ENCODE measurements at regions not wholly inside any gene's neighbourhood (a gene's known extent, or its start where the extent isn't known, plus 50 kb on each side); places are given as distances from the start of the nearest gene placed in this dataset.

DNA sequence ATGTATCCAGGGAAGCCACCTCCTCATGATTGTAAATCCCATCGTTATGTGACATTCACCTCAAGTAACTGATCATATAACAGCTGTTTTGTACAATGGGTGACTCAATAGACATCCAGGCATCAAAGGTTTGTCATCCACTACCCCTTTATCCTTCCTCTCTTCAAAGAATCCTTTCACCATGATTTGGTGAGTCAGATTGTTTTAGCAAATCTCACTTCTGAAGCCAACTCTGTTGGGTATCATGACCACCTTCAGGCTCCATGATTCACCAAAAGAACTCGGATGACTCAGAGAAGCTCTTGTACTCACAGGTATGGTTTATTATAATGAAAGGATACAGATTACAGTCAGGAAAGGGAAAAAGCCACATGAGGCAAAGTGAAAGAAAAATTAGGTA is 132.1 kb downstream of the PWWP3B start:
- ATAC-seq: no peak
- Mint-ChIP-seq H3K27ac (no peak overlapping the region), H3K4me3 (no peak overlapping the region)

DNA sequence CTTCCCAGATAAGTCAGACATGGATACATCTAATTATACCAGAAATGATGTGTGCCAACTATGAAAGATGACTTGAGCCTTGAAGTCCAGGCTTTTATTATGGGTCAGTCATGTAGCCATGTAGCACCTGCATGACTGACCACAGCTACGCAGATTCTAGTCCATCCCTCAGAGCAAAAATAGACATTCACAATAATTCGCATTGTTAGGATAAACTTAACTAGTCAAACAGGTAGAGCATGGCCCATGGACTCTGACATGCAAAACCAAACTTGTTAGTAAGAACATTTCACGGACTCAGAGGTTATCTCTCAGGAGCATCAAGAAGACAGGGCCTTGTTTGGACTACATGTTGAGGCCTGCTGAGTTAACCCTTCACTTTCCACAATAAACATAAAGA is 132.6 kb downstream of the PWWP3B start:
- Mint-ChIP-seq H3K4me1 (no peaks in the 10 kb centered on the region), H3K36me3 (no peaks in the 10 kb centered on the region), H3K9me3 (no peaks in the 10 kb centered on the region), H3K4me3 (no peak overlapping the region), H3K27ac (no peak overlapping the region)
- ATAC-seq (no peak), DNase-seq (ENCODE audit: low spot score in 2 of 2) (no peak)

More for the DNA sequence above, 132.1 kb downstream of the PWWP3B start:
- no peaks in the 10 kb centered on the region for H3K9me3 Mint-ChIP-seq
- no peaks in the 10 kb centered on the region for H3K36me3 Mint-ChIP-seq
- no peak for DNase-seq (ENCODE audit: low spot score in 2 of 2)
- no peaks in the 10 kb centered on the region for H3K4me1 Mint-ChIP-seq

DNA sequence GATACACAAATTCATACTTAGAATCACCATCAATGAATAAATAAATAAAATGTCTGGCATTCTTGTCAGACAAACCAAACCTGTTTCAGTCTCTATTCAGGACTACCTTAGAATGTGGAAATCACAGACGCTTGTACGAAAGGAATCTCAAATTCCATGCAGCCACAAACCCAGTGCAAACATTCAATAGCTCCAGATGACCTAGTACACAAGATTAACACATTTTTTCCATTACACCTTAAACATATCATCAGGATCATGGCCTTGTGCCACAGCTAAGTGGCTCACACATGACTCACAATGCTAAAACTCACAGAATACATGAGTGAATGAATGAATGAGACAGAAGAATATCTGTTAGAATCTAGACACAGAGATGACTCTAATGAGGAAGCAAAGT is 134.2 kb downstream of the PWWP3B start:
- Mint-ChIP-seq H3K9me3 (no peaks in the 10 kb centered on the region), H3K4me1 (no peaks in the 10 kb centered on the region), H3K36me3 (no peaks in the 10 kb centered on the region), H3K4me3 (no peak overlapping the region), H3K27ac (no peak overlapping the region)
- ATAC-seq (no peak), DNase-seq (ENCODE audit: low spot score in 2 of 2) (no peak)

DNA sequence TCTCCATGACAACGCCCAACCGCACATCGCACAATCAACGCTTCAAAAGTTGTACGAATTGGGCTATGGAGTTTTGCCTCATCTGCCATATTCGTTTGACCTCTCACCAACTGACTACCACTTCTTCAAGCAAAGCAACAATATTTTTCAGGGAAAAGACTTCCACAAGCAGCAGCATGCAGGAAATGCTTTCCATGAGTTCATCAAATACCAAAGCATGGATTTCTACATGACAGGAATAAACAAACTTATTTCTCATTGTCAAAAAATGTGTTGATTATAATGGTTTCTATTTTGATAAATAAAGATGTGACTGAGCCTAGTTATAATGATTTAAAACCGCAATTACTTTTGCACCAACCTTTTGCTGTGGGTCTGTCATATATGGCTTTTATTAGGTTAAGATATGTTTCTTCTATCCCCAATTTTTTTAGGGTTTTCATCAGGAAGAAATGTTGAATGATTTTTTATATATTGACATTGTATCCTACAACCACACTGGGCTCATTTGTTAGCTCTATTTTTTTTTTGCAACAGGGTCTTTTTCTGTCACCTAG is 138.4 kb downstream of the PWWP3B start:
- no peak overlapping the region for H3K27ac Mint-ChIP-seq
- H3K4me3 Mint-ChIP-seq: no peak overlapping the region
- no peak for ATAC-seq
- H3K9me3 Mint-ChIP-seq: no peaks in the 10 kb centered on the region
- DNase-seq (ENCODE audit: low spot score in 2 of 2): no peak
- no peaks in the 10 kb centered on the region for H3K36me3 Mint-ChIP-seq
- no peaks in the 10 kb centered on the region for H3K4me1 Mint-ChIP-seq

DNA sequence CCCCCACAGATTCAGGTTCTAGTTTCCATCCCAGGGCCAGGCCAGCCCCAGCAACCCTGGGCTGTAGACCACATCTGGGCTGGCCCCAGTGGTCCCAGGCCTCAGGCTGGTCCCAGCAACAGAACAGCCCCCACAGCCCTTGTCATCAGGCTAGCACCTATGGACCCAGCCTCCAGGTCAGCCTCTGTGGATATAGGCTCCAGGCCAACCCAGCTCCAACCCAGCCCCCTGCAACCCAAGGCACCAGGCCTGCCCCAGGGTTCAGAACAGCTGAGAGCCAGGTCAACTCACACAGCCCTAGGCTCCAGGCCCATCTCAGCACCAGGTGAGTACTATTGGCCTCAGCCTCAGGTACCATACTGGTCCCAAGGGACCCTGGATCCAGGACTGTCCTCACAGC is 155.3 kb downstream of the PWWP3B start:
- no peaks in the 10 kb centered on the region for H3K4me1 Mint-ChIP-seq
- no peak overlapping the region for H3K4me3 Mint-ChIP-seq
- no peak overlapping the region for H3K27ac Mint-ChIP-seq
- DNase-seq (ENCODE audit: low spot score in 2 of 2) (no peak), ATAC-seq (no peak)
- peaks cover 3% of the 10 kb centered on the region for H3K9me3 Mint-ChIP-seq
- H3K36me3 Mint-ChIP-seq: no peaks in the 10 kb centered on the region

DNA sequence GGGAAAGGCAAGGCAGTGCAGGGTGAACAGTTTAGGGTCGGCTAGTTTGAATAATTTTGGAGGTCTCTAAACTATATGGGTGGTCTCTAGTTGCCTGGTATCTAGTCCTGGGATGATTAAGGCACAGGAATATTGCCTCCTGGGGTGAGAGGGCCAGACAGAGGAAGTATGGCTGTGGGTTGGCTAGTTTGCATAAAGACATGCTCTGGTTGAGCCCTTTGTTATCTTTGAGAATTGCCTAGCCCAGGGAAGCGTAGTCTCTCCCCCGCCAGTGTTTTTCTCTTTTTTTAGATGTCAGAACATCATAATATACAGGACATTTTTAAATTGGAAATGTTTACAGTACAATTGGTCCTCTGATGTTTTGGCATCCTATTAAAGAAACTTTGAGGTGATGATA is 163.5 kb downstream of the PWWP3B start:
- H3K36me3 Mint-ChIP-seq: no peaks in the 10 kb centered on the region
- no peaks in the 10 kb centered on the region for H3K4me1 Mint-ChIP-seq
- H3K27ac Mint-ChIP-seq: no peak overlapping the region

DNA sequence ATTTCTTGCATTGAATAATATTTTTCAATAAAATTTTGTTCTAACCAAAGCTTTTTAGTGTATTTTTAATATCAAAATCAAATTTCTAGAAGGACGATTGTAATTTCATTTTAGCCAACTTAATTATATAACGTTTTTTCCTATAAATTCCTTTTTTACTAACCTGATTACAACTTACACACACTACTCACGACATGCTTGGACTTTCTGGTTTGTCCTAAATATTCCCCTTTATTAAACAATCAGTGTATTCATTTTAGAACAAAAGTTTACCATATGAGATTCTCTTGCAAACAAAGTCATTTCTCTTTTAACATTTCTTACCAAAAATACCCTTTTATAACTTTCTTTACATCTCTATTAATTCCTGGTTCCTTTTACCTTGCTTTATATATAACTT is 173.7 kb downstream of the PWWP3B start:
- DNase-seq (ENCODE audit: low spot score in 2 of 2) (no peak), ATAC-seq (no peak)
- no peak overlapping the region for H3K4me3 Mint-ChIP-seq
- no peaks in the 10 kb centered on the region for H3K9me3 Mint-ChIP-seq
- H3K36me3 Mint-ChIP-seq: no peaks in the 10 kb centered on the region
- H3K27ac Mint-ChIP-seq: no peak overlapping the region
- no peaks in the 10 kb centered on the region for H3K4me1 Mint-ChIP-seq

More for the DNA sequence above, 163.5 kb downstream of the PWWP3B start:
- Mint-ChIP-seq H3K9me3 (peaks cover 3% of the 10 kb centered on the region), H3K4me3 (no peak overlapping the region)
- DNase-seq (ENCODE audit: low spot score in 2 of 2) (no peak), ATAC-seq (no peak)

DNA sequence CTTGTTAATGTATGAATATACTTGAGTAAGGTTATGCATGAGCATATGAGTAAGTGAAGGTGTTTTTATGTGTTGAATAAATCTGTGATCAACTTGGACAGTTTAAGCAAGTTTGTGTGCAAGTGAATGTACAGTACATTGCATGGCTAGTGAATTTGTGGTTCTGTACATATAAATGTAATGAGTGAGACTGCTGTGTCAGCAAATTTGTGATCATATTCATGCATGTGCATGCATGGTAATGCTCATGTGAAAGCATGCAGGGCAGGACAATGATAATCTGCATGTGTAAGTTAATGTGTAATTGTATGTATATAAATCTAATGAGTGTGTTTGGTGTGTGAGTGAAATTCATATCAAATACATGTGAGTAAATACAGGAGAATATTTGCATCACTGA is 188.5 kb downstream of the PWWP3B start:
- Mint-ChIP-seq H3K9me3 (no peaks in the 10 kb centered on the region), H3K4me1 (no peaks in the 10 kb centered on the region), H3K4me3 (no peak overlapping the region), H3K27ac (no peak overlapping the region), H3K36me3 (no peaks in the 10 kb centered on the region)
- ATAC-seq (no peak), DNase-seq (ENCODE audit: low spot score in 2 of 2) (no peak)

DNA sequence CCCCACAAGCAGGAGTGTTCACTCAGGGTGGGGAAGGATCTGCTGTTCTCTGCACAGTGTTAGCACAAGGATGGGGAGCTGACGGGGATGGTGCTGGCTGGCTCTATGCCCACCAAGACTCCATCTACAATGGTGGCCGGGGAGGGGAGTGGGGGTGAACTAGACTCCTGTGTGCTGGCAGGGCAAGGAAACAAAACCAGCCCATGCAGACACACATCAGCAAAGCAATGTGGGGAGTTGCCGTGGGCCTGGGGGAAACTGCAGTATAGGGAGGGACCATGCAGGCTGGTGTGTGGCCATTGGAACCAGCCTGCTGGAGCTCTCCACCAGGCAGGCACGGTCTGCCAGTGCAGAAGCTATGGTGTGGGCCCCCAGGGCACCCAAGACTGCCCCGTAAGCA is 195.1 kb downstream of the PWWP3B start:
- DNase-seq (ENCODE audit: low spot score in 2 of 2): no peak
- no peaks in the 10 kb centered on the region for H3K36me3 Mint-ChIP-seq
- H3K27ac Mint-ChIP-seq: no peak overlapping the region
- no peaks in the 10 kb centered on the region for H3K9me3 Mint-ChIP-seq
- H3K4me3 Mint-ChIP-seq: no peak overlapping the region
- ATAC-seq: no peak
- no peaks in the 10 kb centered on the region for H3K4me1 Mint-ChIP-seq

DNA sequence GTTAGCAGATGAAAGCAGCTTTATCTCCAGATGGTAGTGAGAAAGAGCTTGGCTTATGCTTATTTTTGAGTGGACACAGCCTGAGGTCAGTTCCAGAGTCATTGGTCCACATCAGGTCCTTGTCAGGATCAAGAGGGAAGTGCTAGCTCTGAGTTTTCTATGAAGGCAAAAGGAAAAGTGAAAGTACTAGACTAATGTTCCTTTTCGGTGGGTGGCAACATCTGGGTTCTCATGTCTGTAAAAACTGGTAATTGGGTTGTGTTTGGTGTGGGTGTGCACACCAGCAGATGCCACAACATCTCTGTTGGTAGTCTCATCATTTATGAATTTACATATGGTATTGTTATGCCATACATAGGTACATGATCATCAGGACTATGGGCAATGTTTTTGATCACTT is 210.5 kb downstream of the PWWP3B start:
- no peak overlapping the region for H3K27ac Mint-ChIP-seq
- H3K36me3 Mint-ChIP-seq: no peaks in the 10 kb centered on the region
- DNase-seq (ENCODE audit: low spot score in 2 of 2) (no peak), ATAC-seq (no peak)
- H3K9me3 Mint-ChIP-seq: no peaks in the 10 kb centered on the region
- H3K4me3 Mint-ChIP-seq: no peak overlapping the region
- peaks cover 5% of the 10 kb centered on the region for H3K4me1 Mint-ChIP-seq

DNA sequence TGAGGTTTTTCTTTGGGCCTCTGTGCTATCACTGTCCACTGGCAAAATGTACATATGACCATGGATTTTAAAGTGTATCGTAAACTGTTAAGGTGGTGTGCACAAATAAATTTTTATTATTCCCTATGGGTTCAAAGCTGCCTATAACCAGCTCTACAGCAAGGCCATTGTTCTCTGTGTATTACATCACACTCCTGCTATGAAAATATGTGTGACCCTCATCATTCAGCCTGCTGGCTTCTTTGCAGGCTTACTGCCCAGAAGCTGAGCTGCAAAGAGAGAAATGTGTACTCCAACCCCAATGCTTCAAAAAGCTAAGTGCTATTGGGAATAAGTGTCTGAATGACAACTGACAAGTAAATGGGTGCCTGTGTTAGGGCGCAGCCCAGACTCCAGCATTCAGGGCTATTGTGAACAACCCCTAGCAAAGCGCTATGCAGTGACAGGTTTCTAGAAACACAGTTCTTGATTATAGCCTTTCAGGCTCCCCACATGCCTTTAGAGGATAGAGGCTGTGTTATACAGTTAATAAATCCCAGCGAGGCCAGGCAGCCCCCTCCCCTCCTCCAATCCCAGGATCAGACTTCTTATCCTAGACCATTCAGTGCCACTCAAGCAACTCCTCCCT is 220.4 kb upstream of the RADX start:
- no peaks in the 10 kb centered on the region for H3K36me3 Mint-ChIP-seq
- no peak overlapping the region for H3K4me3 Mint-ChIP-seq
- no peaks in the 10 kb centered on the region for H3K9me3 Mint-ChIP-seq
- ATAC-seq: no peak
- H3K27ac Mint-ChIP-seq: no peak overlapping the region
- no peak for DNase-seq (ENCODE audit: low spot score in 2 of 2)
- H3K4me1 Mint-ChIP-seq: no peaks in the 10 kb centered on the region

DNA sequence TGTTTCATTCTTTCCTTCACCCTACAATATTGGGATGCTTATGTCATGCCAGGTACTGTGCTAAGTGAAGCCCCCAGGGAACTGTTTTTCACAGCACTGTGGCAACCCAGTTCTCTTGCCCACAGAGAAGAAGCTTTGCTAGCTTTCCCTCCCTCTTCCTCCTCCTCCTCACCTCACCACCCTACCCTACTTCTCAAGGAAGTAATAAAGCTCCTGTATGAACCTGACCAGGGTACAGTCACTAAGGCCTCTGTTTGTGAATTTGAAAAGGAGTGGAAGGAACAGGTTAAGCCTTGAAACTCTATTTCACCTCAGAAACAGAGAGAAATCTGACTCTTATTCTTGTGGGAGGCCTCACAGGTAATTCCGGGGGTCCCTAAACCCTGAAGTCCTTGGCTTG is 219.4 kb upstream of the RADX start:
- H3K4me3 Mint-ChIP-seq: no peak overlapping the region
- no peak for DNase-seq (ENCODE audit: low spot score in 2 of 2)
- H3K4me1 Mint-ChIP-seq: no peaks in the 10 kb centered on the region
- no peaks in the 10 kb centered on the region for H3K9me3 Mint-ChIP-seq
- H3K36me3 Mint-ChIP-seq: no peaks in the 10 kb centered on the region
- H3K27ac Mint-ChIP-seq: no peak overlapping the region
- ATAC-seq: no peak

DNA sequence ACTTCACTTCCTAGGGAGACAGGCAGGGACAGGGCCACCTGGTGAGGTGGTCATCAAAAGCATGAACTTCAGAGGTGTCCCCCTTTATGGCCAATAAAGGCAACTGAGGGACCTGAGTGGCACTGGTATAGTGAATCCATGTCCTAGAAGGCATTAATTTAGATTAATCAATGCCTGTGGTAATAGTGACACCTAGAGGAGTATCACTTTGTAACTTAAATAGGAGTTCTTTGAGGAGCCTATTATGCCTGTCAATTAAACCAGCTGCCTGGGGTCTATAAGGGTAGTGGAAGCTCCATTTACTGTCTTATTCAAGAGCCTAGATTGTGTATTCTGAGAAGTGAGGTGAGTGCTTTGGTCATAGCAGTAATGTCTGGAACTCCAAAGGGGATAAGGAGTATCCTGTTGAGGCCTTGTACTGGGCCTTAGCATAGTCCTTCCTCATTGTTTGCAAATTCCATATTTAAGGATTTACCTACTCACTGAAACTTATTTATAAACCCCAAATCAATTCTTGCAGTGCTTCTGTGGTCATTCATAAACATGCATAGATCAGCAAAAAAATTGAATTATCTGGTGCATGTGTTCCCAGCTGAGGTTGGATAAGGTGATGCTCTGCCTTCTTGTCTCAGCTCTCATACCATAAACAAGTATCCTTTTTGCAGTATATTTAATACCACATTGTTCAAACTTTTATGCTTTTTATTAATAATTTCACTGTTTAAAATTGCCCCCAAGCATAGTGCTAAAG is 213.8 kb upstream of the RADX start:
- Mint-ChIP-seq H3K36me3 (no peaks in the 10 kb centered on the region), H3K9me3 (no peaks in the 10 kb centered on the region), H3K27ac (no peak overlapping the region), H3K4me3 (no peak overlapping the region), H3K4me1 (no peaks in the 10 kb centered on the region)
- DNase-seq (ENCODE audit: low spot score in 2 of 2) (no peak), ATAC-seq (no peak)

DNA sequence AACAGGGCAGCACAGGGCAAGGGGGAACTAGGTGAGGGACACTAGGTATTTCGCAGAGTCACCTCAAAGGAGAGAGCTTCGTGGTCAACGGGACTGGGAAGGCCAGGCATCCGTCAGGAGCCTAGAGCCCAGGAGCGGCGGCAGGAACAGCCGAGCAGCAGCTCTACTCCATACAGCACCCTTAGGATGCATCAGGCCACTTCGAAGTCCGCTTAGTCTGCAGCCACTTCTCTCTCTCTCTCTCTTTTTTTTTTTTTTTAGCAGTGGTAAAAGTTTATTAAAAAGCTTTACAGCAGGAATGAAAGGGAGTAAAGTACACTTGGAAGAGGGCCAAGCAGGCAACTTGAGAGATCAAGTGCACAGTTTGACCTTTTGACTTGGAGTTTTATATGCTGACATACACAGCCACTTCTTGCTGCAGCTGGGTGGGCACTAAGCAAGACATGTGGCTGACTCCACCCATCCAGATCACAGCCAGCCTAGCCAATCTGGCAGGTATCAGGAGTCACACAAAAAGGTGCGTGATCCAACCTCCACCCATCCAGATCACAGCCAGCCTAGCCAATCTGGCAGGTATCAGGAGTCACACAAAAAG is 209.7 kb upstream of the RADX start:
- Mint-ChIP-seq H3K4me1 (no peaks in the 10 kb centered on the region), H3K4me3 (no peak overlapping the region)

DNA sequence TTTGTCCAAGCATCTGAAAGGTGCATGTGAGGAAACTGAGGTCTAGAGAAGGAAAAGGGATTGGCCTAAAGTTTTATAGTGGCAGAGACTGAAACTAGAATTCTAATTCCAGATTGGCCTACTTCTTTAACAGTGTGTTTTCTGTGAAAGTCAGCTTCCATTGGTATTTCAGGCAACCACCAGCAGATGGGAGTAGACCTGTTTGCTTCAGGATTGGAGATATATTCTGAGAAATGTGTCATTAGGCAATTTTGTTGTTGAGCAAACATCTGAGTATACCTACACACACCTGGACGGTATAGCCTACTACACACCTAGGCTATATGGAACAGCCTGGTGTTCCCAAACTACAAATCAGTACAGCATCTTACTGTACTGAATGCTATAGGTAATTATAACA is 207.3 kb upstream of the RADX start:
- H3K4me1 Mint-ChIP-seq: no peaks in the 10 kb centered on the region
- H3K4me3 Mint-ChIP-seq: no peak overlapping the region
- no peaks in the 10 kb centered on the region for H3K36me3 Mint-ChIP-seq
- no peak for ATAC-seq
- H3K9me3 Mint-ChIP-seq: no peaks in the 10 kb centered on the region
- no peak overlapping the region for H3K27ac Mint-ChIP-seq
- no peak for DNase-seq (ENCODE audit: low spot score in 2 of 2)

More for the DNA sequence above, 209.7 kb upstream of the RADX start:
- Mint-ChIP-seq H3K9me3 (no peaks in the 10 kb centered on the region), H3K36me3 (no peaks in the 10 kb centered on the region), H3K27ac (no peak overlapping the region)
- ATAC-seq: no peak
- DNase-seq (ENCODE audit: low spot score in 2 of 2): no peak
